Upper lobe of left lung (tissue), 6 donors: ENCODE measurements at regions not wholly inside any gene's neighbourhood (a gene's known extent, or its start where the extent isn't known, plus 50 kb on each side); places are given as distances from the start of the nearest gene placed in this dataset.

Source experiments
- ATAC-seq, 2 donors: fragments of 200-7000 bp; cut with Tn5 transposase; one replicate each; pipeline ENCODE4 v1.9.1; 2022; ENCODE audit warnings: mild to moderate bottlenecking in 2 of 2, moderate library complexity in 2 of 2; ENCODE audit not compliant: low FRiP score in 2 of 2
- DNase-seq, 2 donors: peaks; one replicate each; pipeline ENCODE4 v3.0.0-alpha.2; 2019 to 2020
- H3K27ac ChIP-seq, 4 donors: fragments of 200-600 bp; sonication (generic); one replicate each; pipeline ENCODE4 v1.5.1; 2016 to 2019
- H3K27me3 ChIP-seq, 4 donors: fragments of 200-600 bp; sonication (generic); one replicate each; pipeline ENCODE4 v1.5.1; 2017 to 2019
- H3K36me3 ChIP-seq, 4 donors: fragments of 200-600 bp; sonication (generic); one replicate each; pipeline ENCODE4 v1.5.1; 2016 to 2019
- H3K4me1 ChIP-seq, 4 donors: fragments of 200-600 bp; sonication (generic); one replicate each; pipeline ENCODE4 v1.5.1; 2018 to 2019
- H3K4me3 ChIP-seq, 4 donors: fragments of 200-600 bp; sonication (generic); one replicate each; pipeline ENCODE4 v1.5.1; 2017 to 2019; ENCODE audit warnings: mild to moderate bottlenecking in 2 of 4, moderate library complexity in 1 of 4
- H3K9me3 ChIP-seq, 4 donors: fragments of 200-600 bp; sonication (generic); one replicate each; pipeline ENCODE4 v1.5.1; 2018 to 2019
- CTCF ChIP-seq, 6 experiments: fragments of 450-650 bp in 4 of 6; fragments of 200-600 bp in 2 of 6; sonication (generic) in 2 of 6; IDR thresholded peaks; one replicate each; pipeline ENCODE4 v1.5.1; 2016 to 2019; ENCODE audit warnings: antibody characterized with exemption in 6 of 6
- EP300 ChIP-seq, 4 donors: sonication (generic); formaldehyde crosslinking; IDR thresholded peaks; one replicate each; pipeline ENCODE4 v1.5.1; 2017; ENCODE audit warnings: antibody characterized with exemption in 4 of 4, control low read depth in 2 of 4
- POLR2A ChIP-seq, 4 donors: fragments of 450-650 bp; IDR thresholded peaks; one replicate each; pipeline ENCODE4 v1.5.1; 2016 to 2017; ENCODE audit warnings: antibody characterized with exemption in 4 of 4, mild to moderate bottlenecking in 2 of 4
- POLR2AphosphoS5 ChIP-seq, 2 donors: sonication (generic); formaldehyde crosslinking; IDR thresholded peaks; one replicate each; pipeline ENCODE4 v1.5.1; 2017; ENCODE audit warnings: antibody characterized with exemption in 2 of 2
- WGBS, 2 donors: methylation state at CpG; one replicate each; pipeline ENCODE4 v1.1.5; 2017 to 2018; 5-methylcytosine and 5-hydroxymethylcytosine counted together
- donor health status: DM: no; HTN: no; CAD: no; lungs with moderate emphysema.
- donor health status: DM: no; HTN: yes; CAD: no; lungs with severe emphysema.

- Histone ChIP-seq H3K27me3 (no peaks in the 10 kb centered on the region), H3K9me3 (no peaks in the 10 kb centered on the region), H3K27ac (no peak overlapping the region), H3K4me1 (peaks cover 0 to 4% (median 2%) of the 10 kb centered on the region in 4 donors), H3K4me3 (no peak overlapping the region), H3K36me3 (no peaks in the 10 kb centered on the region)
- DNase-seq (no peak), ATAC-seq (no peak)
- TF ChIP-seq POLR2AphosphoS5 (IDR thresholded peaks at IDR 0.05) (no peak), POLR2A (IDR thresholded peaks at IDR 0.05) (no peak), EP300 (IDR thresholded peaks at IDR 0.05) (no peak), CTCF (IDR thresholded peaks at IDR 0.05) (no peak)
- 91 to 93% methylated on average over 7 of the region's 7 CpGs for WGBS, 2 donors
Measured at GRCh38 chr10:4673279-4674040, 152.5 kb upstream of the AKR1E2 start.

GRCh38 chr10:4672201-4672600 is 153.8 kb upstream of the AKR1E2 start:
- Histone ChIP-seq H3K9me3 (no peaks in the 10 kb centered on the region), H3K4me1 (no peaks in the 10 kb centered on the region), H3K27ac (no peak overlapping the region), H3K36me3 (no peaks in the 10 kb centered on the region), H3K27me3 (no peaks in the 10 kb centered on the region), H3K4me3 (no peak overlapping the region)
- WGBS, 2 donors = 78 to 91% methylated on average over 1 of the region's 1 CpG
- ATAC-seq (no peak), DNase-seq (no peak)
- no peak for TF ChIP-seq CTCF (IDR thresholded peaks at IDR 0.05)
- TF ChIP-seq POLR2AphosphoS5 (IDR thresholded peaks at IDR 0.05) = no peak
- no peak for TF ChIP-seq EP300 (IDR thresholded peaks at IDR 0.05)
- no peak for TF ChIP-seq POLR2A (IDR thresholded peaks at IDR 0.05)

GRCh38 chr10:4671451-4672145 is 154.4 kb upstream of the AKR1E2 start:
- Histone ChIP-seq H3K27ac (no peak overlapping the region), H3K4me1 (no peaks in the 10 kb centered on the region), H3K9me3 (no peaks in the 10 kb centered on the region), H3K36me3 (no peaks in the 10 kb centered on the region), H3K27me3 (no peaks in the 10 kb centered on the region), H3K4me3 (no peak overlapping the region)
- TF ChIP-seq POLR2A (IDR thresholded peaks at IDR 0.05) (no peak), POLR2AphosphoS5 (IDR thresholded peaks at IDR 0.05) (no peak), EP300 (IDR thresholded peaks at IDR 0.05) (no peak), CTCF (IDR thresholded peaks at IDR 0.05) (no peak)
- no peak for DNase-seq
- ATAC-seq = no peak
- WGBS, 2 donors = 88% methylated on average over 9 of the region's 9 CpGs

DNA sequence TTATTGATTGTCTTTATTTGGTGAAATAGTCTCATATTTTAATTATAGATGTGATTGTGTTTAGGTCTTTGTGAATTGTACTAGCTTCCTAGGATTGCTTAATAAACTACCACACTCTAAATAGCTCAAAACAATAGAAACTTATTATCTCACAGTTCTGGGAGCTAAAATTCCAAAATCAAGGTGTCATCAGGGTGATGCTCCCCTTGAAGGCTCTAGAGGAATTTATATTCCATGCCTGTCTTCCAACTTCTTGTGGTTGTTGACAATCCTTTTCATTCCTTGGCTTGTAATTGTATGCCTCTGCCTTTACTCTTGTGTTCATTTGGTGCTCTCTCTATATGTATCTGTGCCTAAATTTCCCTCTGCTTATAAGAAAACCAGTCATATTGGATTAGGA is 155.3 kb upstream of the AKR1E2 start:
- Histone ChIP-seq H3K4me1 (no peaks in the 10 kb centered on the region), H3K9me3 (no peaks in the 10 kb centered on the region)

More for the DNA sequence above, 155.3 kb upstream of the AKR1E2 start:
- no peak overlapping the region for H3K27ac ChIP-seq
- DNase-seq (no peak), ATAC-seq (no peak)
- no peak overlapping the region for H3K4me3 ChIP-seq
- H3K36me3 ChIP-seq = no peaks in the 10 kb centered on the region
- TF ChIP-seq POLR2A (IDR thresholded peaks at IDR 0.05) = no peak
- no peak for TF ChIP-seq EP300 (IDR thresholded peaks at IDR 0.05)
- TF ChIP-seq POLR2AphosphoS5 (IDR thresholded peaks at IDR 0.05) = no peak
- TF ChIP-seq CTCF (IDR thresholded peaks at IDR 0.05) = no peak
- no peaks in the 10 kb centered on the region for H3K27me3 ChIP-seq
